ENCODE measurements at regions not wholly inside any gene's neighbourhood (a gene's known extent, or its start where the extent isn't known, plus 50 kb on each side); places are given as distances from the start of the nearest gene placed in this dataset.

GRCh38 chr12:77388445-77389265 is 323.3 kb upstream of the E2F7 start:
- TF ChIP-seq CTCF (IDR thresholded peaks at IDR 0.05; ENCODE audit: low read depth, low read length) (no peak), MYC (IDR thresholded peaks at IDR 0.05; ENCODE audit: low read depth, low read length) (no peak), POLR2A (IDR thresholded peaks at IDR 0.05; ENCODE audit: extremely low read depth, insufficient read length) (no peak), MAX (IDR thresholded peaks at IDR 0.05; ENCODE audit: low read depth, low read length) (no peak)
- H3K4me3 ChIP-seq (ENCODE audit: low read depth, low read length), result no peak overlapping the region
- DNase-seq (ENCODE audit: low read depth), result no peak

GRCh38 chr12:77387671-77388070 is 322.3 kb upstream of the E2F7 start:
- H3K4me3 ChIP-seq (ENCODE audit: low read depth, low read length), result no peak overlapping the region
- no peak for TF ChIP-seq MYC (IDR thresholded peaks at IDR 0.05; ENCODE audit: low read depth, low read length)
- no peak for TF ChIP-seq POLR2A (IDR thresholded peaks at IDR 0.05; ENCODE audit: extremely low read depth, insufficient read length)
- no peak for TF ChIP-seq MAX (IDR thresholded peaks at IDR 0.05; ENCODE audit: low read depth, low read length)
- no peak for TF ChIP-seq CTCF (IDR thresholded peaks at IDR 0.05; ENCODE audit: low read depth, low read length)
- no peak for DNase-seq (ENCODE audit: low read depth)

- TF ChIP-seq POLR2A (IDR thresholded peaks at IDR 0.05; ENCODE audit: extremely low read depth, insufficient read length) (no peak), MAX (IDR thresholded peaks at IDR 0.05; ENCODE audit: low read depth, low read length) (no peak), MYC (IDR thresholded peaks at IDR 0.05; ENCODE audit: low read depth, low read length) (no peak), CTCF (IDR thresholded peaks at IDR 0.05; ENCODE audit: low read depth, low read length) (no peak)
- DNase-seq (ENCODE audit: low read depth), result no peak
- no peak overlapping the region for H3K4me3 ChIP-seq (ENCODE audit: low read depth, low read length)
Observed at GRCh38 chr12:77387214-77387613, 321.8 kb upstream of the E2F7 start.

GRCh38 chr12:77384941-77385340 is 319.6 kb upstream of the E2F7 start:
- H3K4me3 ChIP-seq (ENCODE audit: low read depth, low read length), result no peak overlapping the region
- DNase-seq (ENCODE audit: low read depth), result no peak
- no peak for TF ChIP-seq CTCF (IDR thresholded peaks at IDR 0.05; ENCODE audit: low read depth, low read length)

- TF ChIP-seq MAX (IDR thresholded peaks at IDR 0.05; ENCODE audit: low read depth, low read length) (no peak), CTCF (IDR thresholded peaks at IDR 0.05; ENCODE audit: low read depth, low read length) (no peak), MYC (IDR thresholded peaks at IDR 0.05; ENCODE audit: low read depth, low read length) (no peak), POLR2A (IDR thresholded peaks at IDR 0.05; ENCODE audit: extremely low read depth, insufficient read length) (no peak)
- H3K4me3 ChIP-seq (ENCODE audit: low read depth, low read length), result no peak overlapping the region
- no peak for DNase-seq (ENCODE audit: low read depth)
Observed at GRCh38 chr12:77382096-77382742, 316.9 kb upstream of the E2F7 start.
